CD14-positive monocyte (primary cell): ENCODE measurements at regions not wholly inside any gene's neighbourhood (a gene's known extent, or its start where the extent isn't known, plus 50 kb on each side); places are given as distances from the start of the nearest gene placed in this dataset.

Experiments used
- DNase-seq, 3 donors: peaks; one replicate each; pipeline ENCODE4 v3.0.0-alpha.2; 2011 to 2022
- H2AFZ ChIP-seq: 2 replicates; pipeline ENCODE4 v1.6.0; 2012; ENCODE audit warnings: mild to moderate bottlenecking, low read depth, low read length, inconsistent platforms; ENCODE audit not compliant: insufficient read depth, poor library complexity, severe bottlenecking
- H3K27ac ChIP-seq, 2 donors: 1 replicate in 1 of 2; 2 replicates in 1 of 2; pipeline ENCODE4 v1.5.1; 2012 to 2013; ENCODE audit warnings: low read length in 2 of 2, control low read depth in 1 of 2, inconsistent platforms in 1 of 2, low read depth in 1 of 2, mild to moderate bottlenecking in 1 of 2
- H3K27me3 ChIP-seq, 2 donors: one replicate each; pipeline versions ENCODE4 v1.6.0 to v1.6.1; 2011 to 2013; ENCODE audit warnings: low read length in 2 of 2; ENCODE audit not compliant: control insufficient read depth in 2 of 2, insufficient read depth in 2 of 2
- H3K36me3 ChIP-seq, 2 donors: replicated peaks in 1 of 2; 1 replicate in 1 of 2; 2 replicates in 1 of 2; pipeline versions ENCODE4 v1.5.1 to v1.6.1; 2012 to 2013; ENCODE audit warnings: low read length in 2 of 2, control low read depth in 1 of 2, inconsistent platforms in 1 of 2, mild to moderate bottlenecking in 1 of 2; ENCODE audit not compliant: insufficient read depth in 2 of 2, control insufficient read depth in 1 of 2
- H3K4me1 ChIP-seq, 2 donors: 1 replicate in 1 of 2; 2 replicates in 1 of 2; pipeline versions ENCODE4 v1.5.1 to v1.6.1; 2012 to 2013; ENCODE audit warnings: low read length in 2 of 2, control low read depth in 1 of 2, inconsistent platforms in 1 of 2, mild to moderate bottlenecking in 1 of 2, moderate library complexity in 1 of 2; ENCODE audit not compliant: insufficient read depth in 2 of 2, control insufficient read depth in 1 of 2
- H3K4me2 ChIP-seq: replicated peaks from 2 replicates; pipeline ENCODE3; 2012; ENCODE audit warnings: low read length, moderate library complexity, mild to moderate bottlenecking; ENCODE audit not compliant: poor library complexity, severe bottlenecking; ENCODE audit errors: extremely low read depth
- H3K4me3 ChIP-seq, 3 experiments: fragments of 200-600 bp in 1 of 3; sonication (generic) in 1 of 3; replicated peaks in 1 of 3; 1 replicate in 2 of 3; 2 replicates in 1 of 3; pipeline ENCODE4 v1.5.1; 2011 to 2013; ENCODE audit warnings: low read length in 3 of 3, mild to moderate bottlenecking in 3 of 3, control low read depth in 2 of 3, low read depth in 2 of 3, inconsistent platforms in 1 of 3, moderate library complexity in 1 of 3
- H3K79me2 ChIP-seq: 2 replicates; pipeline ENCODE4 v1.6.0; 2012; ENCODE audit warnings: mild to moderate bottlenecking, control low read depth, inconsistent platforms, low read length, moderate library complexity; ENCODE audit not compliant: insufficient read depth
- H3K9ac ChIP-seq: 2 replicates; pipeline ENCODE4 v1.6.0; 2017; ENCODE audit warnings: low read length, mild to moderate bottlenecking; ENCODE audit not compliant: insufficient read depth, poor library complexity, severe bottlenecking
- H3K9me3 ChIP-seq, 2 donors: replicated peaks in 1 of 2; 1 replicate in 1 of 2; 2 replicates in 1 of 2; pipeline versions ENCODE4 v1.5.1 to v1.6.1; 2012 to 2013; ENCODE audit warnings: low read length in 2 of 2, control low read depth in 1 of 2; ENCODE audit not compliant: control insufficient read depth in 1 of 2, insufficient read depth in 1 of 2
- H4K20me1 ChIP-seq: 2 replicates; pipeline ENCODE4 v1.6.0; 2012; ENCODE audit warnings: mild to moderate bottlenecking, low read length, control low read depth, moderate library complexity; ENCODE audit not compliant: insufficient read depth
- H3K27ac Mint-ChIP-seq, 7 donors: one replicate each; pipeline ENCODE4 v1.8.0; 2020; ENCODE audit warnings: mild to moderate bottlenecking in 7 of 7, mixed read lengths in 7 of 7, moderate library complexity in 6 of 7, inconsistent platforms in 2 of 7
- H3K27me3 Mint-ChIP-seq, 3 donors: one replicate each; pipeline ENCODE4 v1.8.0; 2021 to 2022; ENCODE audit warnings: low read depth in 3 of 3, mild to moderate bottlenecking in 3 of 3, mixed read lengths in 3 of 3, moderate library complexity in 3 of 3, inconsistent platforms in 1 of 3
- H3K36me3 Mint-ChIP-seq, 2 donors: one replicate each; pipeline ENCODE4 v1.8.0; 2020; ENCODE audit warnings: mixed read lengths in 2 of 2, inconsistent platforms in 1 of 2, mild to moderate bottlenecking in 1 of 2
- H3K4me1 Mint-ChIP-seq: one replicate; pipeline ENCODE4 v1.8.0; 2020; ENCODE audit warnings: mild to moderate bottlenecking, mixed read lengths
- H3K4me3 Mint-ChIP-seq, 2 donors: one replicate each; pipeline ENCODE4 v1.8.0; 2020; ENCODE audit warnings: mild to moderate bottlenecking in 2 of 2, mixed read lengths in 2 of 2, moderate library complexity in 1 of 2
- H3K9me3 Mint-ChIP-seq, 7 donors: one replicate each; pipeline ENCODE4 v1.8.0; 2020 to 2022; ENCODE audit warnings: mixed read lengths in 7 of 7, mild to moderate bottlenecking in 6 of 7, moderate library complexity in 6 of 7, inconsistent platforms in 2 of 7
- WGBS: methylation state at CpG from one replicate; pipeline ENCODE4 v1.1.5; 2013; ENCODE audit warnings: missing lambda C conversion rate; ENCODE audit not compliant: insufficient coverage; 5-methylcytosine and 5-hydroxymethylcytosine counted together
- intact Hi-C, 2 donors: fragments of 100-400 bp; cut with micrococcal nuclease; formaldehyde crosslinking; loops; one replicate each; pipeline versions ENCODE4 v1.15.0 to v1.15.1; 2023
- TF ChIP-seq, protein P1 (sequence below): fragments of 200-600 bp; IDR thresholded peaks from one replicate; pipeline ENCODE4 v1.8.0; 2022; ENCODE audit warnings: antibody characterized with exemption, mild to moderate bottlenecking

GRCh38 chr15:47439146-47440111 lies 277.9 kb upstream of the SEMA6D start:
- no peak overlapping the region for H3K4me2 ChIP-seq
- no peaks in the 10 kb centered on the region for H3K79me2 ChIP-seq
- H3K4me1 Mint-ChIP-seq: no peaks in the 10 kb centered on the region
- H3K27ac Mint-ChIP-seq: no peak overlapping the region
- H3K9me3 ChIP-seq: no peaks in the 10 kb centered on the region
- H3K36me3 Mint-ChIP-seq: no peaks in the 10 kb centered on the region
- H3K27ac ChIP-seq: no peak overlapping the region
- no peak overlapping the region for H2AFZ ChIP-seq
- H4K20me1 ChIP-seq: no peaks in the 10 kb centered on the region
- H3K4me1 ChIP-seq: no peaks in the 10 kb centered on the region
- no peak overlapping the region for H3K9ac ChIP-seq
- no peak for DNase-seq
- H3K36me3 ChIP-seq: no peaks in the 10 kb centered on the region
- H3K4me3 Mint-ChIP-seq: no peak overlapping the region
- TF ChIP-seq, protein P1, sequence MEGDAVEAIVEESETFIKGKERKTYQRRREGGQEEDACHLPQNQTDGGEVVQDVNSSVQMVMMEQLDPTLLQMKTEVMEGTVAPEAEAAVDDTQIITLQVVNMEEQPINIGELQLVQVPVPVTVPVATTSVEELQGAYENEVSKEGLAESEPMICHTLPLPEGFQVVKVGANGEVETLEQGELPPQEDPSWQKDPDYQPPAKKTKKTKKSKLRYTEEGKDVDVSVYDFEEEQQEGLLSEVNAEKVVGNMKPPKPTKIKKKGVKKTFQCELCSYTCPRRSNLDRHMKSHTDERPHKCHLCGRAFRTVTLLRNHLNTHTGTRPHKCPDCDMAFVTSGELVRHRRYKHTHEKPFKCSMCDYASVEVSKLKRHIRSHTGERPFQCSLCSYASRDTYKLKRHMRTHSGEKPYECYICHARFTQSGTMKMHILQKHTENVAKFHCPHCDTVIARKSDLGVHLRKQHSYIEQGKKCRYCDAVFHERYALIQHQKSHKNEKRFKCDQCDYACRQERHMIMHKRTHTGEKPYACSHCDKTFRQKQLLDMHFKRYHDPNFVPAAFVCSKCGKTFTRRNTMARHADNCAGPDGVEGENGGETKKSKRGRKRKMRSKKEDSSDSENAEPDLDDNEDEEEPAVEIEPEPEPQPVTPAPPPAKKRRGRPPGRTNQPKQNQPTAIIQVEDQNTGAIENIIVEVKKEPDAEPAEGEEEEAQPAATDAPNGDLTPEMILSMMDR: no peak
- no peak overlapping the region for H3K4me3 ChIP-seq
- H3K9me3 Mint-ChIP-seq: peaks cover 0 to 2% (median 0%) of the 10 kb centered on the region in 7 donors
- WGBS: 96% methylated on average over 3 of the region's 5 CpGs
- H3K27me3 ChIP-seq: no peaks in the 10 kb centered on the region
- intact Hi-C loops: no loop called here
- H3K27me3 Mint-ChIP-seq: peaks cover 0 to 4% (median 4%) of the 10 kb centered on the region in 3 donors

DNA sequence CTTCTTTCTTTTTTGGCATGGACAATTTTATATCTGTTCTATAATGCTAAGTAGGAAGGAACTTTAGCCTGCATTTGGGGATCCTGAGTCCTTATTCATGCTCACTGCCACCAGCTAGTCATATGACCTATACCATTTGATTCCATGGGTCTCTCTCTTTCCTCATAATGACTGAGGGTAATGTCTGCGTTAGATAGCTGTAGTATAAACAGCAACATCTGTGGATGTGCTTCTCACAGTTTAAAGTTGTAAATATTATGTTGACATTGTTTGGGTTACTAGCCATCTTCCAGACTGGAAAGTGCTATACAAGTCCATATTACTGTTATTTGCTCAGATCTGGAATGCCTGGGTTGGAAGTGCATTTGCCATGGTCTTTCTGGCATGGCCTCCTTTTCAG lies 274.9 kb upstream of the SEMA6D start:
- Histone ChIP-seq H3K9me3 (no peaks in the 10 kb centered on the region), H3K4me2 (no peak overlapping the region), H3K27ac (no peak overlapping the region), H3K79me2 (no peaks in the 10 kb centered on the region), H3K27me3 (no peaks in the 10 kb centered on the region), H3K9ac (no peak overlapping the region), H3K36me3 (no peaks in the 10 kb centered on the region), H3K4me1 (no peaks in the 10 kb centered on the region), H4K20me1 (no peaks in the 10 kb centered on the region), H3K4me3 (no peak overlapping the region), H2AFZ (no peak overlapping the region)
- no CpG with 5 or more reads among the region's 1 CpG for WGBS
- Mint-ChIP-seq H3K27me3 (peaks cover 0 to 6% (median 2%) of the 10 kb centered on the region in 3 donors), H3K36me3 (no peaks in the 10 kb centered on the region), H3K4me3 (no peak overlapping the region), H3K27ac (no peak overlapping the region), H3K9me3 (peaks cover 0 to 5% (median 3%) of the 10 kb centered on the region in 7 donors), H3K4me1 (no peaks in the 10 kb centered on the region)
- TF ChIP-seq, protein P1: no peak
- no peak for DNase-seq
- intact Hi-C loops: no loop called here
